Amygdala (tissue), 56 donors: ENCODE measurements at regions not wholly inside any gene's neighbourhood (a gene's known extent, or its start where the extent isn't known, plus 50 kb on each side); places are given as distances from the start of the nearest gene placed in this dataset.

Source experiments
- DNase-seq, 56 donors: peaks; one replicate each; lab custom pipeline; 2025; lab: John Stamatoyannopoulos, UW

GRCh38 chr10:44805466-44806210, 105.5 kb upstream of the TMEM72 start:
- DNase-seq: no peak

GRCh38 chr10:44806950-44807349, 104.2 kb upstream of the TMEM72 start:
- no peak for DNase-seq

- DNase-seq: no peak
Observed at GRCh38 chr10:44807451-44807850, 103.7 kb upstream of the TMEM72 start.

GRCh38 chr10:44809647-44810046, 101.5 kb upstream of the TMEM72 start:
- DNase-seq: no peak

GRCh38 chr10:44811072-44811471, 100.1 kb upstream of the TMEM72 start:
- DNase-seq: no peak

- no peak for DNase-seq
Observed at GRCh38 chr10:44813201-44813600, 97.9 kb upstream of the TMEM72 start.

- DNase-seq: no peak
Observed at GRCh38 chr10:44814929-44815328, 96.2 kb upstream of the TMEM72 start.

GRCh38 chr10:44818041-44818649, 93.0 kb upstream of the TMEM72 start:
- DNase-seq: no peak

GRCh38 chr10:44818701-44819127, 92.4 kb upstream of the TMEM72 start:
- no peak for DNase-seq

- no peak for DNase-seq
Observed at GRCh38 chr10:44820094-44820493, 91.0 kb upstream of the TMEM72 start.

- no peak for DNase-seq
Observed at GRCh38 chr10:44821290-44821689, 89.8 kb upstream of the TMEM72 start.

- DNase-seq: no peak
Observed at GRCh38 chr10:44822349-44822748, 88.8 kb upstream of the TMEM72 start.

- DNase-seq: no peak
Observed at GRCh38 chr10:44822966-44823365, 88.2 kb upstream of the TMEM72 start.

GRCh38 chr10:44824607-44825006, 86.5 kb upstream of the TMEM72 start:
- DNase-seq: no peak

- DNase-seq: no peak
Observed at GRCh38 chr10:44827431-44828006, 83.6 kb upstream of the TMEM72 start.

GRCh38 chr10:44828508-44829142, 82.5 kb upstream of the TMEM72 start:
- no peak for DNase-seq

GRCh38 chr10:44829426-44829825, 81.7 kb upstream of the TMEM72 start:
- DNase-seq: no peak

GRCh38 chr10:44830022-44830421, 81.1 kb upstream of the TMEM72 start:
- DNase-seq: no peak

- DNase-seq: no peak
Observed at GRCh38 chr10:44831581-44831980, 79.6 kb upstream of the TMEM72 start.

GRCh38 chr10:44832595-44833390, 78.3 kb upstream of the TMEM72 start:
- no peak for DNase-seq

GRCh38 chr10:44834131-44834530, 77.0 kb upstream of the TMEM72 start:
- DNase-seq: no peak
